Naive thymus-derived CD4-positive, alpha-beta T cell (primary cell): ENCODE measurements at regions not wholly inside any gene's neighbourhood (a gene's known extent, or its start where the extent isn't known, plus 50 kb on each side); places are given as distances from the start of the nearest gene placed in this dataset.

ENCODE experiments used
- ATAC-seq: fragments of 150-1000 bp; cut with Tn5 transposase; 2 replicates; pipeline ENCODE4 v1.10.0; 2021; ENCODE audit warnings: mild to moderate bottlenecking, moderate library complexity
- CTCF ChIA-PET: fragments of 350-600 bp; sonication (Branson Sonifier 250); formaldehyde crosslinking; loops from one replicate; lab custom pipeline; 2021; ENCODE audit warnings: antibody characterized with exemption; lab: Charles Lee
- POLR2A ChIA-PET: fragments of 350-600 bp; sonication (Branson Sonifier 250); formaldehyde crosslinking; loops from one replicate; lab custom pipeline; 2021; ENCODE audit warnings: antibody characterized with exemption, inconsistent platforms; lab: Charles Lee
- DNase-seq, 9 donors: peaks; one replicate each; pipeline versions ENCODE4 v3.0.0 to v3.0.0-alpha.2; 2020 to 2022; ENCODE audit warnings: mixed read lengths in 1 of 9
- H3K27ac ChIP-seq: one replicate; pipeline ENCODE4 v1.7.0; 2013; ENCODE audit warnings: mild to moderate bottlenecking, low read depth, low read length, moderate library complexity
- H3K27me3 ChIP-seq, 2 donors: one replicate each; pipeline ENCODE4 v1.7.0; 2013; ENCODE audit warnings: low read length in 2 of 2, mild to moderate bottlenecking in 2 of 2, moderate library complexity in 2 of 2; ENCODE audit not compliant: control insufficient read depth in 2 of 2, insufficient read depth in 2 of 2
- H3K36me3 ChIP-seq, 3 experiments: 1 replicate in 2 of 3; 2 replicates in 1 of 3; pipeline ENCODE4 v1.7.0; 2013; ENCODE audit warnings: low read length in 3 of 3, mild to moderate bottlenecking in 3 of 3, moderate library complexity in 1 of 3; ENCODE audit not compliant: insufficient read depth in 3 of 3, control insufficient read depth in 2 of 3
- H3K4me1 ChIP-seq, 2 donors: one replicate each; pipeline ENCODE4 v1.7.0; 2013; ENCODE audit warnings: low read length in 2 of 2, mild to moderate bottlenecking in 2 of 2, moderate library complexity in 1 of 2; ENCODE audit not compliant: control insufficient read depth in 2 of 2, insufficient read depth in 2 of 2
- H3K4me3 ChIP-seq: 2 replicates; pipeline ENCODE4 v1.7.0; 2013; ENCODE audit warnings: mild to moderate bottlenecking, low read length
- H3K9me3 ChIP-seq, 3 experiments: 1 replicate in 2 of 3; 2 replicates in 1 of 3; pipeline ENCODE4 v1.7.0; 2013; ENCODE audit warnings: low read length in 3 of 3; ENCODE audit not compliant: control insufficient read depth in 2 of 3
- H3K27ac Mint-ChIP-seq, 9 donors: one replicate each; pipeline ENCODE4 v1.8.0; 2020 to 2022; ENCODE audit warnings: mixed read lengths in 9 of 9, mild to moderate bottlenecking in 8 of 9, moderate library complexity in 5 of 9, inconsistent platforms in 2 of 9
- H3K27me3 Mint-ChIP-seq, 5 donors: one replicate each; pipeline ENCODE4 v1.8.0; 2021 to 2022; ENCODE audit warnings: mixed read lengths in 5 of 5, mild to moderate bottlenecking in 1 of 5
- H3K36me3 Mint-ChIP-seq, 5 donors: one replicate each; pipeline ENCODE4 v1.8.0; 2020 to 2022; ENCODE audit warnings: mixed read lengths in 5 of 5, mild to moderate bottlenecking in 3 of 5, inconsistent platforms in 1 of 5
- H3K4me1 Mint-ChIP-seq, 7 donors: one replicate each; pipeline ENCODE4 v1.8.0; 2020 to 2022; ENCODE audit warnings: mixed read lengths in 7 of 7, mild to moderate bottlenecking in 3 of 7, inconsistent platforms in 1 of 7
- H3K4me3 Mint-ChIP-seq, 10 donors: one replicate each; pipeline ENCODE4 v1.8.0; 2020 to 2022; ENCODE audit warnings: mild to moderate bottlenecking in 10 of 10, mixed read lengths in 10 of 10, moderate library complexity in 6 of 10, inconsistent platforms in 2 of 10
- H3K9me3 Mint-ChIP-seq, 11 donors: one replicate each; pipeline ENCODE4 v1.8.0; 2020 to 2022; ENCODE audit warnings: mixed read lengths in 11 of 11, mild to moderate bottlenecking in 4 of 11, inconsistent platforms in 1 of 11, moderate library complexity in 1 of 11
- intact Hi-C, 2 donors: fragments of 100-400 bp; cut with micrococcal nuclease; formaldehyde crosslinking; loops; one replicate each; pipeline ENCODE4 v1.15.1; 2023

DNA sequence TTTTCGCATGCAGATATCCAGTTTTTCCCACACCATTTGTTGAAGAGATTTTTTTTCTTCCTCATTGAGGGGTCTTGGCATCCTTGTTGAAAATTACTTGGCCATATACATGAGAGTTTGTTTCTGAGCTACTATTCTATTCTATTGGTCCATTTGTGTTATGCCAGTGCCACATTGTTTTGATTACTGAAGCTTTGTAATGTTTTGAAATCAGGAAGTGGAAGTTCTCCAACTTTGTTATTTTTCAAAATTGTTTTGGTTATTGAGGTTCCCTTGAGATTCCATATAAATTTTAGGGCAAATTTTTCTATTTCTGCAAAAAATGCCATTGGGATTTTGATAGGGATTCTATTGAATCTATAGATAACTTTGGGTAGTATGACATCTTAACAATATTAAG lies 130.3 kb upstream of the PFN2 start:
- CTCF ChIA-PET, result no interaction called here
- Mint-ChIP-seq H3K36me3 (no peaks in the 10 kb centered on the region), H3K4me1 (peaks cover 0 to 10% (median 9%) of the 10 kb centered on the region in 7 donors), H3K27me3 (peaks cover 0 to 6% (median 5%) of the 10 kb centered on the region in 5 donors), H3K9me3 (peaks cover 0 to 13% (median 4%) of the 10 kb centered on the region in 11 donors), H3K4me3 (no peak overlapping the region), H3K27ac (no peak overlapping the region)
- DNase-seq, result no peak
- Histone ChIP-seq H3K9me3 (no peaks in the 10 kb centered on the region), H3K4me1 (no peaks in the 10 kb centered on the region), H3K27ac (no peak overlapping the region), H3K27me3 (no peaks in the 10 kb centered on the region), H3K36me3 (no peaks in the 10 kb centered on the region), H3K4me3 (no peak overlapping the region)
- intact Hi-C loops, result no loop called here
- POLR2A ChIA-PET, result no interaction called here
- ATAC-seq, result no peak

DNA sequence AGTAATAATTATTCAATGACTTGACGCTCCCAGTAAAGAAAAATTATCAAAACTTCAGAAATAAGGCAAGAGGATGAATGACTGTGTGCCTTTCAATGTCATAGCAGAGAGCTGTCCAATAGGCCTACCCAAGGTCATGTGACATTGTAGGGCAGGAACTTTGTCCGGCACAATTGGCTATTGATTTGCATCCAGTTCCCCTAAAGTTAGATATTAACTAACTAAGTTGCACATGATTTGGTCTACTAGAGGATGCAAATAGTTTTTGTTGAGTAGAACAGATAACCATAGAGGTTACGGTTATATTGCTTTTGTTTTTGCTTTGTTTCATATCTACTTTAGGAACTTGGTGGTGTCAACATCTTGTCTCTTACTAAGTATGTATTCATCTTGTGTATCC lies 127.9 kb upstream of the PFN2 start:
- H3K27ac Mint-ChIP-seq, result no peak overlapping the region
- intact Hi-C loops, result loop anchor here in 1 of 2 donors (10.0 kb wide), 1 partner anchor 56 kb away; no protein-coding TSS in a partner anchor
- DNase-seq, result no peak
- H3K36me3 Mint-ChIP-seq, result no peaks in the 10 kb centered on the region
- H3K4me1 Mint-ChIP-seq, result peaks cover 0 to 10% (median 9%) of the 10 kb centered on the region in 7 donors
- no peak overlapping the region for H3K4me3 Mint-ChIP-seq
- no peaks in the 10 kb centered on the region for H3K9me3 ChIP-seq
- H3K9me3 Mint-ChIP-seq, result peaks cover 0 to 13% (median 4%) of the 10 kb centered on the region in 11 donors
- no peaks in the 10 kb centered on the region for H3K27me3 ChIP-seq
- H3K36me3 ChIP-seq, result no peaks in the 10 kb centered on the region
- H3K4me3 ChIP-seq, result no peak overlapping the region
- ChIA-PET CTCF (no interaction called here), POLR2A (no interaction called here)
- peaks cover 0 to 6% (median 5%) of the 10 kb centered on the region in 5 donors for H3K27me3 Mint-ChIP-seq
- H3K4me1 ChIP-seq, result no peaks in the 10 kb centered on the region
- no peak overlapping the region for H3K27ac ChIP-seq
- no peak for ATAC-seq

DNA sequence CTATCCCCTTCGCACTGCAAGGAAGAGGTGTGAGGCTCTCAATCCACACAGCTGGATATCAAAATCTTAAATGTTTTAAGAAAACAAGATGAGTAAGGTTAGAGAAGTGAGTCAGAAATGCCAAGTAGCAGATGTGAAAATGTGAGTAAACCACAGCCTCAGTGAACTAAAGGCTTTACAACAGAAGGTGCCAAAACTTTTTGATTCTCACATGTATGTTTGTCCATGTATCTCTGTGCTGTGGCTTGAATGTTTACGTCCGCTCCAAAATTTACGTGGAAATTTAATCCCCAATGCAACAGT lies 126.8 kb upstream of the PFN2 start:
- intact Hi-C loops, result loop anchor here in 1 of 2 donors (10.0 kb wide), 1 partner anchor 57 kb away; no protein-coding TSS in a partner anchor
- DNase-seq (no peak), ATAC-seq (no peak)
- no peaks in the 10 kb centered on the region for H3K36me3 ChIP-seq
- no peak overlapping the region for H3K4me3 ChIP-seq
- peaks cover 0 to 13% (median 4%) of the 10 kb centered on the region in 11 donors for H3K9me3 Mint-ChIP-seq
- no peaks in the 10 kb centered on the region for H3K4me1 ChIP-seq
- POLR2A ChIA-PET, result no interaction called here
- CTCF ChIA-PET, result no interaction called here
- H3K27me3 Mint-ChIP-seq, result peaks cover 0 to 9% (median 5%) of the 10 kb centered on the region in 5 donors
- H3K4me3 Mint-ChIP-seq, result no peak overlapping the region
- H3K27me3 ChIP-seq, result no peaks in the 10 kb centered on the region
- H3K27ac Mint-ChIP-seq, result no peak overlapping the region
- no peaks in the 10 kb centered on the region for H3K9me3 ChIP-seq
- no peaks in the 10 kb centered on the region for H3K36me3 Mint-ChIP-seq
- no peak overlapping the region for H3K27ac ChIP-seq
- H3K4me1 Mint-ChIP-seq, result peaks cover 0 to 4% (median 0%) of the 10 kb centered on the region in 7 donors

DNA sequence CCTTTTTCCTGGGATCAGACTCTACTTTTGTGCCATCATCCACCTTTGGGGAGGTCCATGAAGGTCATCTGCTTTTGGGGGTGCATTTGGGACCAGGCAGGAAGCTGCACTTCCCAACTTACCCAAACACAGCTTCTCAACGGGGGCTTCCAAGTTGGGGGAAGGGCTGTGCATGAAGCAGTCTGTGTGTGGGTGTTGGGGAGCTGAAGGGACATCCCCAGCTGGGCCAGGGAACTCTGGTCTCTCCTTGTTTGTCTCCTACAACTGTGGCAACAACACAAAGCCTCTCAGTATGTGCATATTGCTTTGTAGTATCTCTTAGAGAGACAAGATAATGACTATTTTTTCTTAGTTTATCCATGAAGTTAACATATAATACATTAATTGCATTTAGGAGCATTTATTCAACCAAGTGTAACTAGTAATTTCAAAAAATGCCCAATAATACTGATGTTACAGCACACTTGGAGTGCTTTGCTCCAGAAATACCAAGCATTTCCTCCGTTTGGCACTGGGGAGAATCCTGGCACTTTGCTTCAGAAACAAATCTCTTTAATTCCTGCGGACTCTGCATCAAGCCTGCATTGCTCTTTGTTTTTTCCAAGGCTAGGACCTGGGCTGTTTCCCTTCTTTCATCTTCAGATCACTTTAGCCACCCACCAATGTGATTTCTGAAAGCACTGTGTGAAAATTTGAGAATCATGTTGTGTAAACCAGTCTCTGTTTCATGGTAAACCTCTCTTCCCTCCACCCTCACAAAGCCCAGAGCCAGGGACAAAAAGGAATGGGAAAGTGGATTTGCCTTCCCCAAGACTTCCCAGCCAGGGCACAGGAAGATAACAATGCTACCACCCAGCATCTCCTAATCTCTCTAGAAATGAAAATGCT lies 126.2 kb upstream of the PFN2 start:
- intact Hi-C loops, result loop anchor here in 1 of 2 donors (10.0 kb wide), 1 partner anchor 58 kb away; no protein-coding TSS in a partner anchor
- no peak overlapping the region for H3K27ac ChIP-seq
- no peaks in the 10 kb centered on the region for H3K4me1 ChIP-seq
- Mint-ChIP-seq H3K9me3 (peaks cover 0 to 13% (median 4%) of the 10 kb centered on the region in 11 donors), H3K27me3 (peaks cover 0 to 9% (median 5%) of the 10 kb centered on the region in 5 donors), H3K4me3 (no peak overlapping the region), H3K4me1 (peaks cover 0 to 4% (median 0%) of the 10 kb centered on the region in 7 donors), H3K36me3 (no peaks in the 10 kb centered on the region), H3K27ac (no peak overlapping the region)
- no peak for DNase-seq
- no peak overlapping the region for H3K4me3 ChIP-seq
- ChIA-PET CTCF (no interaction called here), POLR2A (no interaction called here)
- H3K27me3 ChIP-seq, result no peaks in the 10 kb centered on the region
- H3K36me3 ChIP-seq, result no peaks in the 10 kb centered on the region
- ATAC-seq, result no peak
- H3K9me3 ChIP-seq, result no peaks in the 10 kb centered on the region

DNA sequence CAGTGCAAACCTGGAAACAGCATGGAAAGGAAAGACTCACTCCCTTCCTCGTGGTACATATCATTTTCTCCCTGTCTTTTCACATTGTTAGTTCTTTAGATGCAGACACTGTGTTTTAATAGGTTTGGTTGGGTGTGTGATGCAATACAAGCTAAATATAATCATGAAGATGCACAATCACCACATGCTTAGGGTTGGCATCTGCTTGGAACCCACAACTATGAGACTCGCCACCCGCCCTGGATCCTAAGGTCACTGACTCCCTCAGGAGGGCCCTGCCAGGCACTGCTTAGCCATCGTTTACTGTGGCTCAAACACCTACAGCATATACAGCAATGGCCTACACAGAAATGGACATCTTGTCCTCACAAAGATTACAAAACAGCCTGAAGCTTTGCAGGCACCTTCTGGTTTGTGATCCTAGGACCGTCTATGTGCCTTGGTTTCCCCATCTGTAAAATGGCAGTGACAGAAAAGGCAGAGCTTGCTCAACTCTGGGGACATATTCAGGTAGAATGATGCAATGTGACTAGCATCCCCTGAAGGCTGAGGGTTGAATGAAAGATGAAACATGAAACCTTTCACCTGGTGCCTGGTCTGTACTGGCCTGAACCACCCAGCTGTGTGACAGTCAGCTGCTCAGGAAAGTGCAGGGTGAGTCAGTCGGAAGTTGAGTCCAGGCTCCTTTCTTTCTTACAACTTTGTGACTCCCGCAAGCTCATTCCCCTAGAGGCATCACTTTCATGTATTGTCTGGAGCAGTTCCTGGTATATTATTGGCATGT lies 123.6 kb upstream of the PFN2 start:
- Histone ChIP-seq H3K4me3 (no peak overlapping the region), H3K36me3 (no peaks in the 10 kb centered on the region), H3K27ac (no peak overlapping the region), H3K9me3 (no peaks in the 10 kb centered on the region), H3K4me1 (no peaks in the 10 kb centered on the region), H3K27me3 (no peaks in the 10 kb centered on the region)
- peaks cover 0 to 4% (median 0%) of the 10 kb centered on the region in 7 donors for H3K4me1 Mint-ChIP-seq
- peaks cover 0 to 2% (median 0%) of the 10 kb centered on the region in 11 donors for H3K9me3 Mint-ChIP-seq
- ChIA-PET CTCF (no interaction called here), POLR2A (no interaction called here)
- no peak overlapping the region for H3K27ac Mint-ChIP-seq
- DNase-seq, result no peak
- ATAC-seq, result no peak
- peaks cover 0 to 16% (median 4%) of the 10 kb centered on the region in 5 donors for H3K27me3 Mint-ChIP-seq
- H3K4me3 Mint-ChIP-seq, result no peak overlapping the region
- intact Hi-C loops, result loop anchor here in 1 of 2 donors (10.0 kb wide), 1 partner anchor 60 kb away; no protein-coding TSS in a partner anchor
- H3K36me3 Mint-ChIP-seq, result no peaks in the 10 kb centered on the region

DNA sequence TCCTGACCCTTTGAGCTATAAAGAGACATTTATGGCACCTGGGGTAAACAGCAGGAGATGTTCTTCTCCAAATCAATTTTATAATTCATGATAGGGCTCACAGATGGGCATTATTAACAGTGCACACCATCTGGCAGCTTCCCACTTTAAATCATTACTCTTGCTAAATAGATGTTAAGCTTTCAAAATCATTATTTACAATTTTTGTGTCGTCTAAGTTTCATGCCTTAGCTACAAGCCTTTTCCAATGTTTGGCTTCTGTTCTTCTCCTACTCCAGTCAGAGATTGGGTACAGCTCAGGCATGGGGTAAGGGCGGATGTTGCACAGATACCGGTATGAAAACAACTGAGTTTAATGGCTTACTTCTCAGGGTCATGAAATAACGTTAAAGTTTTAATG lies 120.9 kb upstream of the PFN2 start:
- no peaks in the 10 kb centered on the region for H3K36me3 Mint-ChIP-seq
- no peak for ATAC-seq
- no peaks in the 10 kb centered on the region for H3K4me1 Mint-ChIP-seq
- intact Hi-C loops, result loop anchor here in 1 of 2 donors (10.0 kb wide), 1 partner anchor 63 kb away; no protein-coding TSS in a partner anchor
- H3K27ac ChIP-seq, result no peak overlapping the region
- no peak overlapping the region for H3K27ac Mint-ChIP-seq
- no peak overlapping the region for H3K4me3 Mint-ChIP-seq
- H3K9me3 Mint-ChIP-seq, result peaks cover 0 to 5% (median 0%) of the 10 kb centered on the region in 11 donors
- ChIA-PET POLR2A (no interaction called here), CTCF (no interaction called here)
- DNase-seq, result no peak
- H3K9me3 ChIP-seq, result no peaks in the 10 kb centered on the region
- no peaks in the 10 kb centered on the region for H3K27me3 ChIP-seq
- no peak overlapping the region for H3K4me3 ChIP-seq
- H3K27me3 Mint-ChIP-seq, result peaks cover 0 to 22% (median 13%) of the 10 kb centered on the region in 5 donors
- no peaks in the 10 kb centered on the region for H3K4me1 ChIP-seq
- H3K36me3 ChIP-seq, result no peaks in the 10 kb centered on the region
